HuH-7.5 (cell line): ENCODE measurements at regions not wholly inside any gene's neighbourhood (a gene's known extent, or its start where the extent isn't known, plus 50 kb on each side); places are given as distances from the start of the nearest gene placed in this dataset.
"Not testable (repeated sequence)": the region's sequence is repeated elsewhere in the genome, so short reads cannot be mapped to it uniquely, and the experiment has no call there.

ENCODE experiments used
- DNase-seq: peaks from one replicate; pipeline ENCODE4 v3.0.0; 2011; ENCODE audit warnings: low spot score

- no peak for DNase-seq
Observed at GRCh38 chr1:229924639-229925038, 142.4 kb upstream of the GALNT2 start.

- no peak for DNase-seq
Observed at GRCh38 chr1:229928767-229929166, 138.3 kb upstream of the GALNT2 start.

- DNase-seq, result not testable (repeated sequence)
Observed at GRCh38 chr1:229931751-229932150, 135.3 kb upstream of the GALNT2 start.

GRCh38 chr1:229935157-229935556, 131.9 kb upstream of the GALNT2 start:
- DNase-seq, result not testable (repeated sequence)

GRCh38 chr1:229938551-229938950, 128.5 kb upstream of the GALNT2 start:
- no peak for DNase-seq

GRCh38 chr1:229940684-229941083, 126.4 kb upstream of the GALNT2 start:
- DNase-seq, result no peak

GRCh38 chr1:229941160-229941559, 125.9 kb upstream of the GALNT2 start:
- DNase-seq, result no peak

- no peak for DNase-seq
Observed at GRCh38 chr1:229941831-229942230, 125.2 kb upstream of the GALNT2 start.

- no peak for DNase-seq
Observed at GRCh38 chr1:229942501-229942900, 124.5 kb upstream of the GALNT2 start.

- no peak for DNase-seq
Observed at GRCh38 chr1:229943148-229943714, 123.8 kb upstream of the GALNT2 start.

GRCh38 chr1:229943988-229944743, 122.9 kb upstream of the GALNT2 start:
- no peak for DNase-seq

- no peak for DNase-seq
Observed at GRCh38 chr1:229945795-229946194, 121.2 kb upstream of the GALNT2 start.

- DNase-seq, result no peak
Observed at GRCh38 chr1:229947968-229948367, 119.1 kb upstream of the GALNT2 start.

- no peak for DNase-seq
Observed at GRCh38 chr1:229948438-229948837, 118.6 kb upstream of the GALNT2 start.

- no peak for DNase-seq
Observed at GRCh38 chr1:229949500-229949899, 117.5 kb upstream of the GALNT2 start.

- DNase-seq, result no peak
Observed at GRCh38 chr1:229950020-229950419, 117.0 kb upstream of the GALNT2 start.

GRCh38 chr1:229950908-229951307, 116.1 kb upstream of the GALNT2 start:
- no peak for DNase-seq

GRCh38 chr1:229951856-229952534, 115.0 kb upstream of the GALNT2 start:
- no peak for DNase-seq

GRCh38 chr1:229952670-229953520, 114.1 kb upstream of the GALNT2 start:
- DNase-seq, result no peak

- no peak for DNase-seq
Observed at GRCh38 chr1:229953736-229954326, 113.2 kb upstream of the GALNT2 start.

- DNase-seq, result no peak
Observed at GRCh38 chr1:229964281-229964680, 102.8 kb upstream of the GALNT2 start.

GRCh38 chr1:229970714-229971113, 96.3 kb upstream of the GALNT2 start:
- DNase-seq, result no peak
